ENCODE measurements at regions not wholly inside any gene's neighbourhood (a gene's known extent, or its start where the extent isn't known, plus 50 kb on each side); places are given as distances from the start of the nearest gene placed in this dataset.
A peak's percentile ranks its signal among the peaks of the same experiment; 100 is the strongest.

GRCh38 chr17:77440560-77440981, 299.8 kb downstream of the SEC14L1 start:
- Mint-ChIP-seq H3K27ac (ENCODE audit: unreplicated experiment) (no peak overlapping the region), H3K4me3 (no peak overlapping the region), H3K4me1 (peaks cover 76% of the 10 kb centered on the region), H3K9me3 (no peaks in the 10 kb centered on the region), H3K27me3 (ENCODE audit: low read depth) (no peaks in the 10 kb centered on the region), H3K36me3 (ENCODE audit: low read depth) (peaks cover 2% of the 10 kb centered on the region)
- no peak for DNase-seq (ENCODE audit: low read depth, low spot score)
- TF ChIP-seq CTCF (conservative IDR thresholded peaks at IDR 0.05): no peak

- Mint-ChIP-seq H3K36me3 (ENCODE audit: low read depth) (peaks cover 2% of the 10 kb centered on the region), H3K27me3 (ENCODE audit: low read depth) (no peaks in the 10 kb centered on the region), H3K9me3 (no peaks in the 10 kb centered on the region), H3K4me1 (peaks cover 75% of the 10 kb centered on the region), H3K27ac (ENCODE audit: unreplicated experiment) (peak overlapping the region; percentile 72), H3K4me3 (peak overlapping the region; percentile 38)
- no peak for TF ChIP-seq CTCF (conservative IDR thresholded peaks at IDR 0.05)
- no peak for DNase-seq (ENCODE audit: low read depth, low spot score)
These were observed 300.6 kb downstream of the SEC14L1 start for GRCh38 chr17:77441130-77441920.

- H3K36me3 Mint-ChIP-seq (ENCODE audit: low read depth): peaks cover 2% of the 10 kb centered on the region
- no peaks in the 10 kb centered on the region for H3K9me3 Mint-ChIP-seq
- no peak for DNase-seq (ENCODE audit: low read depth, low spot score)
- peaks cover 74% of the 10 kb centered on the region for H3K4me1 Mint-ChIP-seq
- no peak for TF ChIP-seq CTCF (conservative IDR thresholded peaks at IDR 0.05)
- no peak overlapping the region for H3K4me3 Mint-ChIP-seq
- H3K27me3 Mint-ChIP-seq (ENCODE audit: low read depth): no peaks in the 10 kb centered on the region
- H3K27ac Mint-ChIP-seq (ENCODE audit: unreplicated experiment): no peak overlapping the region
These were observed 301.2 kb downstream of the SEC14L1 start for GRCh38 chr17:77441940-77442339.

- peaks cover 77% of the 10 kb centered on the region for H3K4me1 Mint-ChIP-seq
- H3K36me3 Mint-ChIP-seq (ENCODE audit: low read depth): peaks cover 5% of the 10 kb centered on the region
- H3K9me3 Mint-ChIP-seq: no peaks in the 10 kb centered on the region
- peak overlapping the region; percentile 0 for H3K4me3 Mint-ChIP-seq
- no peaks in the 10 kb centered on the region for H3K27me3 Mint-ChIP-seq (ENCODE audit: low read depth)
- no peak overlapping the region for H3K27ac Mint-ChIP-seq (ENCODE audit: unreplicated experiment)
- no peak for TF ChIP-seq CTCF (conservative IDR thresholded peaks at IDR 0.05)
- no peak for DNase-seq (ENCODE audit: low read depth, low spot score)
These were observed 302.4 kb downstream of the SEC14L1 start for GRCh38 chr17:77442976-77443747.

GRCh38 chr17:77443748-77444260, 303.0 kb downstream of the SEC14L1 start:
- Mint-ChIP-seq H3K36me3 (ENCODE audit: low read depth) (peaks cover 5% of the 10 kb centered on the region), H3K9me3 (no peaks in the 10 kb centered on the region), H3K4me3 (peak overlapping the region; percentile 66), H3K27ac (ENCODE audit: unreplicated experiment) (peak overlapping the region; percentile 30), H3K27me3 (ENCODE audit: low read depth) (no peaks in the 10 kb centered on the region), H3K4me1 (peaks cover 75% of the 10 kb centered on the region)
- TF ChIP-seq CTCF (conservative IDR thresholded peaks at IDR 0.05): no peak
- no peak for DNase-seq (ENCODE audit: low read depth, low spot score)

All from neural crest cell (in vitro differentiated cells).